GM12878 (cell line): ENCODE measurements at regions not wholly inside any gene's neighbourhood (a gene's known extent, or its start where the extent isn't known, plus 50 kb on each side); places are given as distances from the start of the nearest gene placed in this dataset.

ENCODE experiments used
- ATAC-seq: fragments of 200-7000 bp; cut with Tn5 transposase; 3 replicates; pipeline ENCODE4 v1.9.1; 2020; ENCODE audit warnings: mild to moderate bottlenecking, moderate library complexity
- BruUV-seq: library from RNA; stranded (reverse); fragments of 400-500 nt; replicated peaks from 2 replicates; lab custom pipeline; 2021; lab: Mats Ljungman, UMichigan
- CTCF ChIA-PET: fragments of 300-600 bp; sonication (Branson Sonifier 250); formaldehyde crosslinking; extraction: SDS; loops from one replicate; lab custom pipeline; 2021; ENCODE audit warnings: inconsistent platforms; lab: Yijun Ruan, JAX
- POLR2A ChIA-PET: fragments of 350-600 bp; formaldehyde crosslinking; extraction: SDS; loops from one replicate; lab custom pipeline; 2021; ENCODE audit warnings: inconsistent platforms; lab: Charles Lee
- RAD21 ChIA-PET: fragments of 300-600 bp; sonication (Branson Sonifier 250); formaldehyde crosslinking; loops from one replicate; lab custom pipeline; 2023; ENCODE audit warnings: antibody characterized with exemption; ENCODE audit not compliant: unreplicated experiment; lab: Charles Lee
- SMC1A ChIA-PET: fragments of 300-600 bp; sonication (Branson Sonifier 250); formaldehyde crosslinking; loops from one replicate; lab custom pipeline; 2023; ENCODE audit not compliant: unreplicated experiment, uncharacterized antibody; lab: Charles Lee
- DNase-seq: peaks from one replicate; pipeline ENCODE4 v3.0.0-alpha.2; 2011; ENCODE audit warnings: low read depth, low spot score
- FAIRE-seq: peaks from 3 replicates; lab custom pipeline; 2011; peaks lifted over from hg19 to GRCh38; lab: Jason Lieb, UNC
- H2AFZ ChIP-seq: 2 replicates; pipeline ENCODE4 v1.6.0; 2011; ENCODE audit warnings: low read depth, low read length, control low read depth; ENCODE audit not compliant: control insufficient read depth
- H3K27ac ChIP-seq: 2 replicates; pipeline ENCODE4 v1.5.1; 2011; ENCODE audit warnings: control low read depth; ENCODE audit not compliant: control insufficient read depth, insufficient read depth
- H3K27me3 ChIP-seq, 2 experiments: replicated peaks in 1 of 2; 2 replicates each; pipeline versions ENCODE4 v1.6.0 to v1.6.1; 2011; ENCODE audit warnings: low read length in 1 of 2; ENCODE audit not compliant: control insufficient read depth in 2 of 2, insufficient read depth in 2 of 2
- H3K36me3 ChIP-seq, 2 experiments: 2 replicates each; pipeline ENCODE4 v1.5.1; 2011; ENCODE audit warnings: low read length in 1 of 2; ENCODE audit not compliant: control insufficient read depth in 2 of 2, insufficient read depth in 2 of 2
- H3K4me1 ChIP-seq: 2 replicates; pipeline ENCODE4 v1.6.1; 2011; ENCODE audit warnings: mild to moderate bottlenecking, low read length, moderate library complexity, mixed read lengths; ENCODE audit not compliant: control insufficient read depth, insufficient read depth
- H3K4me2 ChIP-seq: 2 replicates; pipeline ENCODE4 v1.6.0; 2011; ENCODE audit warnings: control low read depth; ENCODE audit not compliant: control insufficient read depth, insufficient read depth
- H3K4me3 ChIP-seq: fragments of 200-600 bp; sonication (generic); 2 replicates; pipeline ENCODE4 v1.5.1; 2016
- H3K79me2 ChIP-seq: 2 replicates; pipeline ENCODE4 v1.6.0; 2011; ENCODE audit warnings: low read length; ENCODE audit not compliant: control insufficient read depth, insufficient read depth
- H3K9ac ChIP-seq: 2 replicates; pipeline ENCODE4 v1.8.0; 2011; ENCODE audit warnings: low read length, control low read depth, mixed read lengths; ENCODE audit not compliant: control insufficient read depth, insufficient read depth
- H3K9me3 ChIP-seq: replicated peaks from 3 replicates; pipeline ENCODE4 v1.5.1; 2011; ENCODE audit warnings: mild to moderate bottlenecking, low read length; ENCODE audit not compliant: control insufficient read depth, insufficient read depth
- H4K20me1 ChIP-seq: 2 replicates; pipeline ENCODE4 v1.6.0; 2011; ENCODE audit not compliant: control insufficient read depth, insufficient read depth
- EED ChIP-seq: sonication (generic); IDR thresholded peaks from 2 replicates; pipeline ENCODE4 v1.6.1; 2016; ENCODE audit warnings: antibody characterized with exemption, low read depth
- HDAC2 ChIP-seq: fragments of 200-600 bp; sonication (generic); IDR thresholded peaks from 2 replicates; pipeline ENCODE4 v1.6.1; 2017
- KAT2A ChIP-seq: conservative IDR thresholded peaks from 2 replicates; pipeline ENCODE4 v1.6.1; 2011; ENCODE audit warnings: low read depth, low read length; ENCODE audit not compliant: control insufficient read depth
- KDM1A ChIP-seq: fragments of 200-600 bp; sonication (generic); IDR thresholded peaks from 2 replicates; pipeline ENCODE4 v1.6.1; 2016; ENCODE audit warnings: borderline replicate concordance
- NR2F1 ChIP-seq: fragments of 450-650 bp; conservative IDR thresholded peaks from 2 replicates; pipeline ENCODE4 v1.6.1; 2017; ENCODE audit warnings: mild to moderate bottlenecking
- RBBP5 ChIP-seq: fragments of 200-600 bp; sonication (generic); conservative IDR thresholded peaks from 2 replicates; pipeline ENCODE4 v1.6.1; 2016
- SIN3A ChIP-seq: IDR thresholded peaks from 2 replicates; pipeline ENCODE4 v1.6.1; 2012; ENCODE audit warnings: low read depth, low read length, improper control_type of control experiment
- ZSCAN29 ChIP-seq: fragments of 450-650 bp; IDR thresholded peaks from 2 replicates; pipeline ENCODE4 v1.6.1; 2017; ENCODE audit warnings: mild to moderate bottlenecking, moderate library complexity
- ZZZ3 ChIP-seq: IDR thresholded peaks from 2 replicates; pipeline ENCODE4 v1.6.1; 2011; ENCODE audit warnings: low read depth; ENCODE audit not compliant: control insufficient read depth, insufficient read length
- WGBS: methylation state at CpG from one replicate; pipeline ENCODE4 v1.1.6; 2016; ENCODE audit warnings: low lambda C conversion rate; ENCODE audit not compliant: insufficient replicate concordance, insufficient coverage; ENCODE audit errors: missing lambda C conversion rate; 5-methylcytosine and 5-hydroxymethylcytosine counted together
- in situ Hi-C: fragments of 300-500 bp; cut with MboI; formaldehyde crosslinking; loops from 9 replicates; pipeline ENCODE4 v1.14.3; 2018; ENCODE audit warnings: mixed read lengths
- intact Hi-C: fragments of 100-400 bp; cut with micrococcal nuclease; formaldehyde crosslinking; loops from one replicate; pipeline ENCODE4 v1.14.2; 2022; ENCODE audit not compliant: unreplicated experiment
- TF ChIP-seq, protein P1 (sequence below): fragments of 450-650 bp; IDR thresholded peaks from 2 replicates; pipeline ENCODE4 v1.6.1; 2017; ENCODE audit warnings: mild to moderate bottlenecking, moderate library complexity
- TF ChIP-seq, protein P2 (sequence below): fragments of 450-650 bp; conservative IDR thresholded peaks from 2 replicates; pipeline ENCODE4 v1.6.1; 2017; ENCODE audit warnings: mild to moderate bottlenecking, moderate library complexity
- TF ChIP-seq, protein P3 (sequence below): IDR thresholded peaks from 2 replicates; pipeline ENCODE4 v1.6.1; 2012; ENCODE audit warnings: low read length, inconsistent platforms
- TF ChIP-seq, protein P4 (sequence below): fragments of 450-650 bp; formaldehyde crosslinking; IDR thresholded peaks from 2 replicates; pipeline ENCODE4 v1.5.0; 2022; ENCODE audit warnings: mild to moderate bottlenecking, missing genetic modification characterization

DNA sequence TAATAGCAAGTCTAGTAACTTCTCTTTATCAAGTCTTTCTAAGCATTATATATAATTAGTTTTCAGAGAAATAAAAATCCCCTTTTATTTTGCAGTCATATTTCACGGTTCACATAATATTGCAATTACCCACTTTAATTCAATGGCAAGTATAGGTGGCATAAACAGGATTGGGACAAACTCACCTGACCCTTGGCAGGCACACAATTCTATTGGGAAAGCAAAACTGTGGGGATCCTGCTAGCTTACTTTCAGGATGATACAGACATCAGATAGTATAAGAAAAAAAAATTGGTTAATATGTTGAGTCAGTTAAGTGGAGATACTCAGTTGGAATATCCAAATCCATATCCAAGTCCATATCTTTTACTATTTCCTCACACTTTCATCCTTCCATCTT, 294.8 kb downstream of the SNX13 start:
- BruUV-seq: no TSS peak
- H3K9me3 ChIP-seq: no peaks in the 10 kb centered on the region; the same call in 2 of the 3 replicates
- ATAC-seq (no peak), DNase-seq (no peak), FAIRE-seq (no peak)
- no peak overlapping the region for H3K4me2 ChIP-seq
- H3K27ac ChIP-seq: no peak overlapping the region
- H3K27me3 ChIP-seq: no peaks in the 10 kb centered on the region; a peak in 2 of 4 replicates
- H2AFZ ChIP-seq: no peak overlapping the region
- H3K4me3 ChIP-seq: no peak overlapping the region
- SMC1A ChIA-PET: no interaction called here
- RAD21 ChIA-PET: interaction anchor here (2.6 kb wide), 1 partner anchor 343 kb away, joined by 12 read pairs; no protein-coding TSS in a partner anchor
- intact Hi-C loops (no loop called here), in situ Hi-C loops (loop anchor here (10.0 kb wide), 1 partner anchor 661 kb away; no protein-coding TSS in a partner anchor)
- CTCF ChIA-PET: interaction anchor here (0.6 to 2.5 kb wide), 5 partner anchors 10 to 343 kb away, joined by 3 to 17 read pairs (median 3); no protein-coding TSS in a partner anchor
- no peaks in the 10 kb centered on the region for H3K4me1 ChIP-seq
- TF ChIP-seq NR2F1 (no peak), RBBP5 (no peak), ZZZ3 (no peak), ZSCAN29 (no peak), EED (no peak), HDAC2 (no peak), KAT2A (no peak), KDM1A (no peak), SIN3A (no peak)
- TF ChIP-seq, protein P1, sequence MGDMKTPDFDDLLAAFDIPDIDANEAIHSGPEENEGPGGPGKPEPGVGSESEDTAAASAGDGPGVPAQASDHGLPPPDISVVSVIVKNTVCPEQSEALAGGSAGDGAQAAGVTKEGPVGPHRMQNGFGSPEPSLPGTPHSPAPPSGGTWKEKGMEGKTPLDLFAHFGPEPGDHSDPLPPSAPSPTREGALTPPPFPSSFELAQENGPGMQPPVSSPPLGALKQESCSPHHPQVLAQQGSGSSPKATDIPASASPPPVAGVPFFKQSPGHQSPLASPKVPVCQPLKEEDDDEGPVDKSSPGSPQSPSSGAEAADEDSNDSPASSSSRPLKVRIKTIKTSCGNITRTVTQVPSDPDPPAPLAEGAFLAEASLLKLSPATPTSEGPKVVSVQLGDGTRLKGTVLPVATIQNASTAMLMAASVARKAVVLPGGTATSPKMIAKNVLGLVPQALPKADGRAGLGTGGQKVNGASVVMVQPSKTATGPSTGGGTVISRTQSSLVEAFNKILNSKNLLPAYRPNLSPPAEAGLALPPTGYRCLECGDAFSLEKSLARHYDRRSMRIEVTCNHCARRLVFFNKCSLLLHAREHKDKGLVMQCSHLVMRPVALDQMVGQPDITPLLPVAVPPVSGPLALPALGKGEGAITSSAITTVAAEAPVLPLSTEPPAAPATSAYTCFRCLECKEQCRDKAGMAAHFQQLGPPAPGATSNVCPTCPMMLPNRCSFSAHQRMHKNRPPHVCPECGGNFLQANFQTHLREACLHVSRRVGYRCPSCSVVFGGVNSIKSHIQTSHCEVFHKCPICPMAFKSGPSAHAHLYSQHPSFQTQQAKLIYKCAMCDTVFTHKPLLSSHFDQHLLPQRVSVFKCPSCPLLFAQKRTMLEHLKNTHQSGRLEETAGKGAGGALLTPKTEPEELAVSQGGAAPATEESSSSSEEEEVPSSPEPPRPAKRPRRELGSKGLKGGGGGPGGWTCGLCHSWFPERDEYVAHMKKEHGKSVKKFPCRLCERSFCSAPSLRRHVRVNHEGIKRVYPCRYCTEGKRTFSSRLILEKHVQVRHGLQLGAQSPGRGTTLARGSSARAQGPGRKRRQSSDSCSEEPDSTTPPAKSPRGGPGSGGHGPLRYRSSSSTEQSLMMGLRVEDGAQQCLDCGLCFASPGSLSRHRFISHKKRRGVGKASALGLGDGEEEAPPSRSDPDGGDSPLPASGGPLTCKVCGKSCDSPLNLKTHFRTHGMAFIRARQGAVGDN: no peak
- TF ChIP-seq, protein P2, sequence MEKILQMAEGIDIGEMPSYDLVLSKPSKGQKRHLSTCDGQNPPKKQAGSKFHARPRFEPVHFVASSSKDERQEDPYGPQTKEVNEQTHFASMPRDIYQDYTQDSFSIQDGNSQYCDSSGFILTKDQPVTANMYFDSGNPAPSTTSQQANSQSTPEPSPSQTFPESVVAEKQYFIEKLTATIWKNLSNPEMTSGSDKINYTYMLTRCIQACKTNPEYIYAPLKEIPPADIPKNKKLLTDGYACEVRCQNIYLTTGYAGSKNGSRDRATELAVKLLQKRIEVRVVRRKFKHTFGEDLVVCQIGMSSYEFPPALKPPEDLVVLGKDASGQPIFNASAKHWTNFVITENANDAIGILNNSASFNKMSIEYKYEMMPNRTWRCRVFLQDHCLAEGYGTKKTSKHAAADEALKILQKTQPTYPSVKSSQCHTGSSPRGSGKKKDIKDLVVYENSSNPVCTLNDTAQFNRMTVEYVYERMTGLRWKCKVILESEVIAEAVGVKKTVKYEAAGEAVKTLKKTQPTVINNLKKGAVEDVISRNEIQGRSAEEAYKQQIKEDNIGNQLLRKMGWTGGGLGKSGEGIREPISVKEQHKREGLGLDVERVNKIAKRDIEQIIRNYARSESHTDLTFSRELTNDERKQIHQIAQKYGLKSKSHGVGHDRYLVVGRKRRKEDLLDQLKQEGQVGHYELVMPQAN: no peak
- TF ChIP-seq, protein P3, sequence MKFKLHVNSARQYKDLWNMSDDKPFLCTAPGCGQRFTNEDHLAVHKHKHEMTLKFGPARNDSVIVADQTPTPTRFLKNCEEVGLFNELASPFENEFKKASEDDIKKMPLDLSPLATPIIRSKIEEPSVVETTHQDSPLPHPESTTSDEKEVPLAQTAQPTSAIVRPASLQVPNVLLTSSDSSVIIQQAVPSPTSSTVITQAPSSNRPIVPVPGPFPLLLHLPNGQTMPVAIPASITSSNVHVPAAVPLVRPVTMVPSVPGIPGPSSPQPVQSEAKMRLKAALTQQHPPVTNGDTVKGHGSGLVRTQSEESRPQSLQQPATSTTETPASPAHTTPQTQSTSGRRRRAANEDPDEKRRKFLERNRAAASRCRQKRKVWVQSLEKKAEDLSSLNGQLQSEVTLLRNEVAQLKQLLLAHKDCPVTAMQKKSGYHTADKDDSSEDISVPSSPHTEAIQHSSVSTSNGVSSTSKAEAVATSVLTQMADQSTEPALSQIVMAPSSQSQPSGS: no peak
- TF ChIP-seq, protein P4, sequence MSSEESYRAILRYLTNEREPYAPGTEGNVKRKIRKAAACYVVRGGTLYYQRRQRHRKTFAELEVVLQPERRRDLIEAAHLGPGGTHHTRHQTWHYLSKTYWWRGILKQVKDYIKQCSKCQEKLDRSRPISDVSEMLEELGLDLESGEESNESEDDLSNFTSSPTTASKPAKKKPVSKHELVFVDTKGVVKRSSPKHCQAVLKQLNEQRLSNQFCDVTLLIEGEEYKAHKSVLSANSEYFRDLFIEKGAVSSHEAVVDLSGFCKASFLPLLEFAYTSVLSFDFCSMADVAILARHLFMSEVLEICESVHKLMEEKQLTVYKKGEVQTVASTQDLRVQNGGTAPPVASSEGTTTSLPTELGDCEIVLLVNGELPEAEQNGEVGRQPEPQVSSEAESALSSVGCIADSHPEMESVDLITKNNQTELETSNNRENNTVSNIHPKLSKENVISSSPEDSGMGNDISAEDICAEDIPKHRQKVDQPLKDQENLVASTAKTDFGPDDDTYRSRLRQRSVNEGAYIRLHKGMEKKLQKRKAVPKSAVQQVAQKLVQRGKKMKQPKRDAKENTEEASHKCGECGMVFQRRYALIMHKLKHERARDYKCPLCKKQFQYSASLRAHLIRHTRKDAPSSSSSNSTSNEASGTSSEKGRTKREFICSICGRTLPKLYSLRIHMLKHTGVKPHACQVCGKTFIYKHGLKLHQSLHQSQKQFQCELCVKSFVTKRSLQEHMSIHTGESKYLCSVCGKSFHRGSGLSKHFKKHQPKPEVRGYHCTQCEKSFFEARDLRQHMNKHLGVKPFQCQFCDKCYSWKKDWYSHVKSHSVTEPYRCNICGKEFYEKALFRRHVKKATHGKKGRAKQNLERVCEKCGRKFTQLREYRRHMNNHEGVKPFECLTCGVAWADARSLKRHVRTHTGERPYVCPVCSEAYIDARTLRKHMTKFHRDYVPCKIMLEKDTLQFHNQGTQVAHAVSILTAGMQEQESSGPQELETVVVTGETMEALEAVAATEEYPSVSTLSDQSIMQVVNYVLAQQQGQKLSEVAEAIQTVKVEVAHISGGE (CRISPR knock-in tag): no peak
- H3K79me2 ChIP-seq: no peaks in the 10 kb centered on the region
- 34% methylated on average over 1 of the region's 1 CpG for WGBS
- H3K9ac ChIP-seq: no peak overlapping the region
- POLR2A ChIA-PET: no interaction called here
- H3K36me3 ChIP-seq: no peaks in the 10 kb centered on the region
- no peaks in the 10 kb centered on the region for H4K20me1 ChIP-seq
